ENCODE measurements at regions not wholly inside any gene's neighbourhood (a gene's known extent, or its start where the extent isn't known, plus 50 kb on each side); places are given as distances from the start of the nearest gene placed in this dataset.

DNA sequence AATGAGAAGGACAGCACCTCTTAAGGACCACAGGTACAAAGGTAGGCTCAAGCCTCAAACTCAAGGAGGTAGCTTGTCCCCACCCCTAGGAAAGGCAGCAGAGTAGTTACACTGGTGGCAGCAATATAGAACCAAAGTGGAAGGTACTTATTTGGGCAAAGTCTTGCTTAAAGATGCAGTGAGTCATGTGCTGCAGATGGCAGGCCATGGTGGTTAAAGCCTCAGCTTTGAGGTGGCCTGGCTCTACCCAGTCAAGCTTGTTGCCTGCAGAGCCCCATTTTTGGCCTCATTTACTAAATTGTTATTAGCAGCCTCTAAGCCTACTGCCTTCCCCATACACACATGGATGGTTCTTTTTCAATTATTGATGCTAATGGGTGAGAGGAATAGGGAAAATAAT, 146.0 kb downstream of the ELOVL4 start:
- TF ChIP-seq POLR2A (IDR thresholded peaks at IDR 0.05; ENCODE audit: low read depth) (no peak), POLR2AphosphoS5 (IDR thresholded peaks at IDR 0.05) (no peak), EP300 (IDR thresholded peaks at IDR 0.05) (no peak)
- TF ChIP-seq, protein P1, sequence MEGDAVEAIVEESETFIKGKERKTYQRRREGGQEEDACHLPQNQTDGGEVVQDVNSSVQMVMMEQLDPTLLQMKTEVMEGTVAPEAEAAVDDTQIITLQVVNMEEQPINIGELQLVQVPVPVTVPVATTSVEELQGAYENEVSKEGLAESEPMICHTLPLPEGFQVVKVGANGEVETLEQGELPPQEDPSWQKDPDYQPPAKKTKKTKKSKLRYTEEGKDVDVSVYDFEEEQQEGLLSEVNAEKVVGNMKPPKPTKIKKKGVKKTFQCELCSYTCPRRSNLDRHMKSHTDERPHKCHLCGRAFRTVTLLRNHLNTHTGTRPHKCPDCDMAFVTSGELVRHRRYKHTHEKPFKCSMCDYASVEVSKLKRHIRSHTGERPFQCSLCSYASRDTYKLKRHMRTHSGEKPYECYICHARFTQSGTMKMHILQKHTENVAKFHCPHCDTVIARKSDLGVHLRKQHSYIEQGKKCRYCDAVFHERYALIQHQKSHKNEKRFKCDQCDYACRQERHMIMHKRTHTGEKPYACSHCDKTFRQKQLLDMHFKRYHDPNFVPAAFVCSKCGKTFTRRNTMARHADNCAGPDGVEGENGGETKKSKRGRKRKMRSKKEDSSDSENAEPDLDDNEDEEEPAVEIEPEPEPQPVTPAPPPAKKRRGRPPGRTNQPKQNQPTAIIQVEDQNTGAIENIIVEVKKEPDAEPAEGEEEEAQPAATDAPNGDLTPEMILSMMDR (IDR thresholded peaks at IDR 0.05) = no peak
